CD14-positive monocyte (primary cell): ENCODE measurements at regions not wholly inside any gene's neighbourhood (a gene's known extent, or its start where the extent isn't known, plus 50 kb on each side); places are given as distances from the start of the nearest gene placed in this dataset.
A peak's percentile ranks its signal among the peaks of the same experiment; 100 is the strongest.

Experiments used
- DNase-seq, 3 donors: peaks; one replicate each; pipeline ENCODE4 v3.0.0-alpha.2; 2011 to 2022
- H2AFZ ChIP-seq: 2 replicates; pipeline ENCODE4 v1.6.0; 2012; ENCODE audit warnings: mild to moderate bottlenecking, low read depth, low read length, inconsistent platforms; ENCODE audit not compliant: insufficient read depth, poor library complexity, severe bottlenecking
- H3K27ac ChIP-seq, 2 donors: 1 replicate in 1 of 2; 2 replicates in 1 of 2; pipeline ENCODE4 v1.5.1; 2012 to 2013; ENCODE audit warnings: low read length in 2 of 2, control low read depth in 1 of 2, inconsistent platforms in 1 of 2, low read depth in 1 of 2, mild to moderate bottlenecking in 1 of 2
- H3K27me3 ChIP-seq, 2 donors: one replicate each; pipeline versions ENCODE4 v1.6.0 to v1.6.1; 2011 to 2013; ENCODE audit warnings: low read length in 2 of 2; ENCODE audit not compliant: control insufficient read depth in 2 of 2, insufficient read depth in 2 of 2
- H3K36me3 ChIP-seq, 2 donors: replicated peaks in 1 of 2; 1 replicate in 1 of 2; 2 replicates in 1 of 2; pipeline versions ENCODE4 v1.5.1 to v1.6.1; 2012 to 2013; ENCODE audit warnings: low read length in 2 of 2, control low read depth in 1 of 2, inconsistent platforms in 1 of 2, mild to moderate bottlenecking in 1 of 2; ENCODE audit not compliant: insufficient read depth in 2 of 2, control insufficient read depth in 1 of 2
- H3K4me1 ChIP-seq, 2 donors: 1 replicate in 1 of 2; 2 replicates in 1 of 2; pipeline versions ENCODE4 v1.5.1 to v1.6.1; 2012 to 2013; ENCODE audit warnings: low read length in 2 of 2, control low read depth in 1 of 2, inconsistent platforms in 1 of 2, mild to moderate bottlenecking in 1 of 2, moderate library complexity in 1 of 2; ENCODE audit not compliant: insufficient read depth in 2 of 2, control insufficient read depth in 1 of 2
- H3K4me2 ChIP-seq: replicated peaks from 2 replicates; pipeline ENCODE3; 2012; ENCODE audit warnings: low read length, moderate library complexity, mild to moderate bottlenecking; ENCODE audit not compliant: poor library complexity, severe bottlenecking; ENCODE audit errors: extremely low read depth
- H3K4me3 ChIP-seq, 3 experiments: fragments of 200-600 bp in 1 of 3; sonication (generic) in 1 of 3; replicated peaks in 1 of 3; 1 replicate in 2 of 3; 2 replicates in 1 of 3; pipeline ENCODE4 v1.5.1; 2011 to 2013; ENCODE audit warnings: low read length in 3 of 3, mild to moderate bottlenecking in 3 of 3, control low read depth in 2 of 3, low read depth in 2 of 3, inconsistent platforms in 1 of 3, moderate library complexity in 1 of 3
- H3K79me2 ChIP-seq: 2 replicates; pipeline ENCODE4 v1.6.0; 2012; ENCODE audit warnings: mild to moderate bottlenecking, control low read depth, inconsistent platforms, low read length, moderate library complexity; ENCODE audit not compliant: insufficient read depth
- H3K9ac ChIP-seq: 2 replicates; pipeline ENCODE4 v1.6.0; 2017; ENCODE audit warnings: low read length, mild to moderate bottlenecking; ENCODE audit not compliant: insufficient read depth, poor library complexity, severe bottlenecking
- H3K9me3 ChIP-seq, 2 donors: replicated peaks in 1 of 2; 1 replicate in 1 of 2; 2 replicates in 1 of 2; pipeline versions ENCODE4 v1.5.1 to v1.6.1; 2012 to 2013; ENCODE audit warnings: low read length in 2 of 2, control low read depth in 1 of 2; ENCODE audit not compliant: control insufficient read depth in 1 of 2, insufficient read depth in 1 of 2
- H4K20me1 ChIP-seq: 2 replicates; pipeline ENCODE4 v1.6.0; 2012; ENCODE audit warnings: mild to moderate bottlenecking, low read length, control low read depth, moderate library complexity; ENCODE audit not compliant: insufficient read depth
- H3K27ac Mint-ChIP-seq, 7 donors: one replicate each; pipeline ENCODE4 v1.8.0; 2020; ENCODE audit warnings: mild to moderate bottlenecking in 7 of 7, mixed read lengths in 7 of 7, moderate library complexity in 6 of 7, inconsistent platforms in 2 of 7
- H3K27me3 Mint-ChIP-seq, 3 donors: one replicate each; pipeline ENCODE4 v1.8.0; 2021 to 2022; ENCODE audit warnings: low read depth in 3 of 3, mild to moderate bottlenecking in 3 of 3, mixed read lengths in 3 of 3, moderate library complexity in 3 of 3, inconsistent platforms in 1 of 3
- H3K36me3 Mint-ChIP-seq, 2 donors: one replicate each; pipeline ENCODE4 v1.8.0; 2020; ENCODE audit warnings: mixed read lengths in 2 of 2, inconsistent platforms in 1 of 2, mild to moderate bottlenecking in 1 of 2
- H3K4me1 Mint-ChIP-seq: one replicate; pipeline ENCODE4 v1.8.0; 2020; ENCODE audit warnings: mild to moderate bottlenecking, mixed read lengths
- H3K4me3 Mint-ChIP-seq, 2 donors: one replicate each; pipeline ENCODE4 v1.8.0; 2020; ENCODE audit warnings: mild to moderate bottlenecking in 2 of 2, mixed read lengths in 2 of 2, moderate library complexity in 1 of 2
- H3K9me3 Mint-ChIP-seq, 7 donors: one replicate each; pipeline ENCODE4 v1.8.0; 2020 to 2022; ENCODE audit warnings: mixed read lengths in 7 of 7, mild to moderate bottlenecking in 6 of 7, moderate library complexity in 6 of 7, inconsistent platforms in 2 of 7
- CTCF ChIP-seq: fragments of 200-600 bp; IDR thresholded peaks from one replicate; pipeline ENCODE4 v1.8.0; 2022; ENCODE audit warnings: antibody characterized with exemption, mild to moderate bottlenecking
- WGBS: methylation state at CpG from one replicate; pipeline ENCODE4 v1.1.5; 2013; ENCODE audit warnings: missing lambda C conversion rate; ENCODE audit not compliant: insufficient coverage; 5-methylcytosine and 5-hydroxymethylcytosine counted together
- intact Hi-C, 2 donors: fragments of 100-400 bp; cut with micrococcal nuclease; formaldehyde crosslinking; loops; one replicate each; pipeline versions ENCODE4 v1.15.0 to v1.15.1; 2023

DNA sequence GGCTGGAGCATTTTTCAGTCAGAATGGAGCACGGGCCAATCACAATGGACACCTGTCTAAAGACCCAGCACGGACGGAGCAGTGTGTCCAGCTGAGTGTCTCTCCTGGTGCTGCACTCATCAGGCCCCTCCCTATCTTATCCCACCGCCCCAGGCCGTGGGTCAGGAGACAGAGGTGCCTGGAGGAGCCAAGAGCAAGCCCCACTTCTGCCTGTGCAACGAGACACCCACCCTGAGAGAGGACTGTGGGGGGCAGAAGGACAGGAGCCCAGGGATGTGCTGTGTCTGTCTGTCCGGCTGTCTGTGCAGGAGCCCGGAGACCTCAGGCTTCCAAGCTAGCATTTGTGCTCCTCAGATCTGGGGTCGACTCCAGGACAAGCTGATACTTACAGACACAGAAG is 69.6 kb upstream of the SFSWAP start:
- Mint-ChIP-seq H3K4me3 (no peak overlapping the region), H3K36me3 (no peaks in the 10 kb centered on the region), H3K27ac (peak overlapping the region in 1 of 7 donors; percentile 39), H3K4me1 (no peaks in the 10 kb centered on the region), H3K27me3 (peaks cover 13 to 25% (median 20%) of the 10 kb centered on the region in 3 donors), H3K9me3 (peaks cover 0 to 4% (median 0%) of the 10 kb centered on the region in 7 donors)
- H2AFZ ChIP-seq: no peak overlapping the region
- H3K4me2 ChIP-seq: no peak overlapping the region
- 90% methylated on average over 5 of the region's 9 CpGs for WGBS
- TF ChIP-seq CTCF: no peak
- H3K27me3 ChIP-seq: peaks cover 0 to 4% of the 10 kb centered on the region in 2 donors
- H3K9ac ChIP-seq: no peak overlapping the region
- no peaks in the 10 kb centered on the region for H3K4me1 ChIP-seq
- no peaks in the 10 kb centered on the region for H4K20me1 ChIP-seq
- no peak overlapping the region for H3K27ac ChIP-seq
- peaks cover 0 to 3% of the 10 kb centered on the region in 2 donors for H3K9me3 ChIP-seq
- H3K79me2 ChIP-seq: no peaks in the 10 kb centered on the region
- intact Hi-C loops: loop anchor here in 1 of 2 donors (5.0 kb wide), 1 partner anchor 329 kb away; no protein-coding TSS in a partner anchor
- H3K36me3 ChIP-seq: no peaks in the 10 kb centered on the region
- H3K4me3 ChIP-seq: no peak overlapping the region
- no peak for DNase-seq

- no peaks in the 10 kb centered on the region for H3K36me3 Mint-ChIP-seq
- H3K36me3 ChIP-seq: no peaks in the 10 kb centered on the region
- WGBS: 92% methylated on average over 8 of the region's 8 CpGs
- no peak overlapping the region for H3K4me2 ChIP-seq
- H3K27me3 Mint-ChIP-seq: peaks cover 13 to 25% (median 20%) of the 10 kb centered on the region in 3 donors
- H3K9ac ChIP-seq: no peak overlapping the region
- no peak overlapping the region for H3K27ac Mint-ChIP-seq
- no peak overlapping the region for H3K27ac ChIP-seq
- no peak overlapping the region for H2AFZ ChIP-seq
- no peak overlapping the region for H3K4me3 ChIP-seq
- H3K4me3 Mint-ChIP-seq: no peak overlapping the region
- H3K4me1 ChIP-seq: no peaks in the 10 kb centered on the region
- peaks cover 0 to 3% of the 10 kb centered on the region in 2 donors for H3K9me3 ChIP-seq
- no peak for TF ChIP-seq CTCF
- H3K27me3 ChIP-seq: peaks cover 0 to 4% of the 10 kb centered on the region in 2 donors
- DNase-seq: peak in 1 of 3 donors; percentile 22
- no peaks in the 10 kb centered on the region for H4K20me1 ChIP-seq
- peaks cover 0 to 4% (median 0%) of the 10 kb centered on the region in 7 donors for H3K9me3 Mint-ChIP-seq
- H3K79me2 ChIP-seq: no peaks in the 10 kb centered on the region
- intact Hi-C loops: loop anchor here in 1 of 2 donors (5.0 kb wide), 1 partner anchor 330 kb away; no protein-coding TSS in a partner anchor
- H3K4me1 Mint-ChIP-seq: no peaks in the 10 kb centered on the region
Measured at GRCh38 chr12:131642101-131642540, 68.8 kb upstream of the SFSWAP start.
